HCT116 (cell line): ENCODE measurements at regions not wholly inside any gene's neighbourhood (a gene's known extent, or its start where the extent isn't known, plus 50 kb on each side); places are given as distances from the start of the nearest gene placed in this dataset.

Experiments
- ATAC-seq: fragments of 200-7000 bp; cut with Tn5 transposase; 2 replicates; pipeline ENCODE4 v1.9.1; 2020; ENCODE audit warnings: mild to moderate bottlenecking, moderate library complexity
- BruUV-seq: library from RNA; stranded (reverse); fragments of 400-500 nt; replicated peaks from 2 replicates; lab custom pipeline; 2021; lab: Mats Ljungman, UMichigan
- CTCF ChIA-PET: fragments of 300-600 bp; sonication (Branson Sonifier 250); formaldehyde crosslinking; loops from one replicate; lab custom pipeline; 2021; ENCODE audit warnings: antibody characterized with exemption; lab: Charles Lee
- POLR2A ChIA-PET: fragments of 300-600, 350-600 bp; sonication (Branson Sonifier 250); formaldehyde crosslinking; loops from one replicate; lab custom pipeline; 2021; ENCODE audit warnings: antibody characterized with exemption; lab: Charles Lee
- RAD21 ChIA-PET, 2 experiments: fragments of 300-600 bp; sonication (Branson Sonifier 250); formaldehyde crosslinking; loops; one replicate each; lab custom pipeline; 2023; ENCODE audit warnings: low total read pairs in 2 of 2; ENCODE audit not compliant: uncharacterized antibody in 2 of 2, unreplicated experiment in 2 of 2, low non-redundant PET in 1 of 2; lab: Charles Lee
- DNase-seq: peaks from one replicate; pipeline ENCODE4 v3.0.0-alpha.2; 2010; ENCODE audit warnings: low read depth, low spot score
- H2AFZ ChIP-seq: fragments of 200-600 bp; shearing (Covaris generic), sonication (generic); 2 replicates; pipeline ENCODE4 v1.6.1; 2017; ENCODE audit warnings: low read depth, mixed run types, mixed read lengths, antibody characterized with exemption, low read length; ENCODE audit not compliant: poor library complexity, severe bottlenecking
- H3K27ac ChIP-seq: 2 replicates; pipeline ENCODE4 v1.5.1; 2012; ENCODE audit warnings: low read depth, low read length
- H3K27me3 ChIP-seq: fragments of 200-600 bp; sonication (generic); 2 replicates; pipeline ENCODE4 v1.6.1; 2016; ENCODE audit warnings: mixed run types, low read length, mixed read lengths; ENCODE audit not compliant: insufficient read depth
- H3K36me3 ChIP-seq, 2 experiments: fragments of 200-500 bp in 1 of 2; fragments of 200-600 bp in 1 of 2; sonication (Bioruptor generic) in 1 of 2; sonication (generic) in 1 of 2; 2 replicates each; pipeline versions ENCODE4 v1.5.1 to v1.6.1; 2014 to 2016; ENCODE audit warnings: low read length in 2 of 2, inconsistent platforms in 1 of 2, mixed read lengths in 1 of 2, mixed run types in 1 of 2; ENCODE audit not compliant: insufficient read depth in 2 of 2, control insufficient read depth in 1 of 2
- H3K4me1 ChIP-seq, 2 experiments: fragments of 200-600 bp in 1 of 2; sonication (generic) in 1 of 2; 2 replicates each; pipeline versions ENCODE4 v1.5.1 to v1.6.1; 2012 to 2017; ENCODE audit warnings: low read length in 2 of 2, inconsistent platforms in 1 of 2, mild to moderate bottlenecking in 1 of 2, mixed read lengths in 1 of 2, mixed run types in 1 of 2, moderate library complexity in 1 of 2; ENCODE audit not compliant: insufficient read depth in 2 of 2, control insufficient read depth in 1 of 2
- H3K4me2 ChIP-seq: fragments of 200-600 bp; sonication (generic); 2 replicates; pipeline ENCODE4 v1.6.1; 2017; ENCODE audit warnings: mixed run types, low read length, mixed read lengths
- H3K4me3 ChIP-seq, 2 experiments: fragments of 200-600 bp in 1 of 2; sonication (generic) in 1 of 2; replicated peaks in 1 of 2; 2 replicates each; pipeline ENCODE4 v1.5.1; 2011 to 2016; ENCODE audit warnings: low read length in 2 of 2, control low read depth in 1 of 2, low read depth in 1 of 2, mild to moderate bottlenecking in 1 of 2, mixed read lengths in 1 of 2, mixed run types in 1 of 2
- H3K79me2 ChIP-seq: fragments of 200-600 bp; sonication (generic); 2 replicates; pipeline ENCODE4 v1.6.1; 2017; ENCODE audit warnings: mild to moderate bottlenecking, mixed run types, low read length, moderate library complexity, mixed read lengths; ENCODE audit not compliant: insufficient read depth
- H3K9ac ChIP-seq: fragments of 200-600 bp; sonication (generic); 2 replicates; pipeline ENCODE4 v1.6.1; 2016; ENCODE audit warnings: low read length, mixed read lengths
- H3K9me2 ChIP-seq: fragments of 200-600 bp; sonication (generic), shearing (Covaris generic); 2 replicates; pipeline ENCODE4 v1.6.1; 2017; ENCODE audit warnings: mixed run types, mild to moderate bottlenecking, moderate library complexity; ENCODE audit not compliant: insufficient read depth
- H3K9me3 ChIP-seq, 2 experiments: fragments of 200-500 bp in 1 of 2; fragments of 200-600 bp in 1 of 2; sonication (Bioruptor generic) in 1 of 2; sonication (generic) in 1 of 2; 2 replicates each; pipeline ENCODE4 v1.6.1; 2014 to 2017; ENCODE audit warnings: low read length in 2 of 2, mixed read lengths in 2 of 2, inconsistent platforms in 1 of 2, low read depth in 1 of 2, mild to moderate bottlenecking in 1 of 2, mixed run types in 1 of 2, moderate library complexity in 1 of 2; ENCODE audit not compliant: control insufficient read depth in 1 of 2, insufficient read depth in 1 of 2
- H4K20me1 ChIP-seq: fragments of 200-600 bp; sonication (generic), shearing (Covaris generic); 2 replicates; pipeline ENCODE4 v1.6.1; 2017; ENCODE audit warnings: mixed run types, mild to moderate bottlenecking, moderate library complexity; ENCODE audit not compliant: insufficient read depth
- ATF3 ChIP-seq: IDR thresholded peaks from 2 replicates; pipeline ENCODE4 v1.6.1; 2012
- CBX3 ChIP-seq: IDR thresholded peaks from 2 replicates; pipeline ENCODE4 v1.6.1; 2012; ENCODE audit warnings: low read depth
- CEBPB ChIP-seq: IDR thresholded peaks from 2 replicates; pipeline ENCODE4 v1.6.1; 2012; ENCODE audit warnings: low read depth
- CTCF ChIP-seq, 3 experiments: fragments of 200-600 bp in 1 of 3; sonication (generic) in 1 of 3; IDR thresholded peaks in 2 of 3; conservative IDR thresholded peaks in 1 of 3; 2 replicates each; pipeline ENCODE4 v1.5.1; 2012 to 2017; ENCODE audit warnings: low read depth in 2 of 3, low read length in 2 of 3, antibody characterized with exemption in 1 of 3, borderline replicate concordance in 1 of 3, control low read depth in 1 of 3, mild to moderate bottlenecking in 1 of 3, mixed read lengths in 1 of 3, mixed run types in 1 of 3, moderate library complexity in 1 of 3; ENCODE audit not compliant: insufficient read depth in 1 of 3
- EGR1 ChIP-seq: IDR thresholded peaks from 2 replicates; pipeline ENCODE4 v1.6.1; 2012; ENCODE audit warnings: low read depth
- ELF1 ChIP-seq: IDR thresholded peaks from 2 replicates; pipeline ENCODE4 v1.6.1; 2012; ENCODE audit warnings: low read depth, borderline replicate concordance
- EZH2 ChIP-seq: fragments of 200-600 bp; sonication (generic); IDR thresholded peaks from 2 replicates; pipeline ENCODE4 v1.6.1; 2017; ENCODE audit warnings: antibody characterized with exemption, mixed run types
- EZH2phosphoT487 ChIP-seq: fragments of 200-600 bp; IDR thresholded peaks from 2 replicates; pipeline ENCODE4 v1.6.1; 2018; ENCODE audit warnings: antibody characterized with exemption, borderline replicate concordance
- FOSL1 ChIP-seq: IDR thresholded peaks from 2 replicates; pipeline ENCODE4 v1.6.1; 2012; ENCODE audit warnings: low read depth
- JUND ChIP-seq: IDR thresholded peaks from 2 replicates; pipeline ENCODE4 v1.6.1; 2012
- MAX ChIP-seq: IDR thresholded peaks from 2 replicates; pipeline ENCODE4 v1.6.1; 2012
- POLR2A ChIP-seq: IDR thresholded peaks from 2 replicates; pipeline ENCODE4 v1.7.0; 2011; ENCODE audit warnings: borderline replicate concordance; ENCODE audit not compliant: insufficient read depth, insufficient read length; ENCODE audit errors: extremely low read depth
- SIN3A ChIP-seq: IDR thresholded peaks from 2 replicates; pipeline ENCODE4 v1.6.1; 2012; ENCODE audit warnings: low read depth
- SP1 ChIP-seq: IDR thresholded peaks from 2 replicates; pipeline ENCODE4 v1.6.1; 2012; ENCODE audit warnings: low read depth
- SRF ChIP-seq: IDR thresholded peaks from 2 replicates; pipeline ENCODE4 v1.6.1; 2012; ENCODE audit warnings: low read depth
- YY1 ChIP-seq: IDR thresholded peaks from 2 replicates; pipeline ENCODE4 v1.6.1; 2011; ENCODE audit warnings: low read length, low read depth, moderate library complexity, mild to moderate bottlenecking; ENCODE audit not compliant: insufficient replicate concordance; ENCODE audit errors: extremely low read depth
- ZBTB33 ChIP-seq: IDR thresholded peaks from 2 replicates; pipeline ENCODE4 v1.6.1; 2011; ENCODE audit warnings: mild to moderate bottlenecking, low read length, moderate library complexity; ENCODE audit not compliant: insufficient replicate concordance; ENCODE audit errors: extremely low read depth
- ZFX ChIP-seq: fragments of 450-650 bp; IDR thresholded peaks from 2 replicates; pipeline ENCODE4 v1.6.1; 2017
- ZNF274 ChIP-seq: fragments of 200-500 bp; sonication (Bioruptor generic); IDR thresholded peaks from 2 replicates; pipeline ENCODE4 v1.6.1; 2014; ENCODE audit warnings: mild to moderate bottlenecking, low read depth, low read length, inconsistent platforms
- intact Hi-C: fragments of 100-400 bp; cut with micrococcal nuclease; formaldehyde crosslinking; loops from 2 replicates; pipeline ENCODE4 v1.10.0; 2022
- TF ChIP-seq, protein P1 (sequence below): IDR thresholded peaks from 2 replicates; pipeline ENCODE4 v1.6.1; 2012; ENCODE audit warnings: low read depth

DNA sequence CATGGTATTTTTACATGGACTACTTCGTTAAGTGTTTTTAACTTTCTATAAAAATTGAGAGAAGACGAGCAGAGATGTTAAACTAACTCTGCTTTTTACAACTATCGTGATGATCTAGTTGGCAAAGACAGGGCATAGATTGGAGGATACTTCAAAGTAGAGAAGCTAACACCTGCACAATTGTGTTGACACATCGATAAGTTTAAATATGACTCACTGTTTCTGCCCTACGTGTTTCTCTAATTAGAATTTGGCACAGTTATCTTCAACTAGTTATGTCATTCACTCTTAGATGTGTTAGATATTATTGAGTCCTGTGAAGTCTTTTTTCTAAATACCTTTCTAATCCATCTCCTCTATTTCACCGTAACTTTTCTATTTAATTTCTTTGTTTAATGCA lies 68.5 kb upstream of the FERD3L start:
- H3K36me3 ChIP-seq, result no peaks in the 10 kb centered on the region
- no peak overlapping the region for H3K4me2 ChIP-seq
- ChIA-PET CTCF (no interaction called here), POLR2A (no interaction called here), RAD21 (no interaction called here)
- H3K9me3 ChIP-seq, result no peaks in the 10 kb centered on the region
- ATAC-seq (no peak), DNase-seq (no peak)
- intact Hi-C loops, result no loop called here
- no peaks in the 10 kb centered on the region for H4K20me1 ChIP-seq
- H3K27ac ChIP-seq, result no peak overlapping the region
- H3K9ac ChIP-seq, result no peak overlapping the region
- H3K27me3 ChIP-seq, result no peaks in the 10 kb centered on the region
- H3K4me3 ChIP-seq, result no peak overlapping the region
- TF ChIP-seq ATF3 (no peak), ZFX (no peak), CEBPB (no peak), MAX (no peak), YY1 (no peak), POLR2A (no peak), SP1 (no peak), SRF (no peak), ELF1 (no peak), SIN3A (no peak), EZH2 (no peak), ZNF274 (no peak), CTCF (IDR thresholded peaks at IDR 0.05 in 2 of 3, conservative IDR thresholded peaks at IDR 0.05 in 1 of 3; ENCODE audit: borderline replicate concordance in 1 of 3, insufficient read depth in 1 of 3, low read depth in 2 of 3, low read length in 2 of 3) (no peak), JUND (no peak), ZBTB33 (no peak), CBX3 (no peak), FOSL1 (no peak), EGR1 (no peak), EZH2phosphoT487 (no peak)
- TF ChIP-seq, protein P1, sequence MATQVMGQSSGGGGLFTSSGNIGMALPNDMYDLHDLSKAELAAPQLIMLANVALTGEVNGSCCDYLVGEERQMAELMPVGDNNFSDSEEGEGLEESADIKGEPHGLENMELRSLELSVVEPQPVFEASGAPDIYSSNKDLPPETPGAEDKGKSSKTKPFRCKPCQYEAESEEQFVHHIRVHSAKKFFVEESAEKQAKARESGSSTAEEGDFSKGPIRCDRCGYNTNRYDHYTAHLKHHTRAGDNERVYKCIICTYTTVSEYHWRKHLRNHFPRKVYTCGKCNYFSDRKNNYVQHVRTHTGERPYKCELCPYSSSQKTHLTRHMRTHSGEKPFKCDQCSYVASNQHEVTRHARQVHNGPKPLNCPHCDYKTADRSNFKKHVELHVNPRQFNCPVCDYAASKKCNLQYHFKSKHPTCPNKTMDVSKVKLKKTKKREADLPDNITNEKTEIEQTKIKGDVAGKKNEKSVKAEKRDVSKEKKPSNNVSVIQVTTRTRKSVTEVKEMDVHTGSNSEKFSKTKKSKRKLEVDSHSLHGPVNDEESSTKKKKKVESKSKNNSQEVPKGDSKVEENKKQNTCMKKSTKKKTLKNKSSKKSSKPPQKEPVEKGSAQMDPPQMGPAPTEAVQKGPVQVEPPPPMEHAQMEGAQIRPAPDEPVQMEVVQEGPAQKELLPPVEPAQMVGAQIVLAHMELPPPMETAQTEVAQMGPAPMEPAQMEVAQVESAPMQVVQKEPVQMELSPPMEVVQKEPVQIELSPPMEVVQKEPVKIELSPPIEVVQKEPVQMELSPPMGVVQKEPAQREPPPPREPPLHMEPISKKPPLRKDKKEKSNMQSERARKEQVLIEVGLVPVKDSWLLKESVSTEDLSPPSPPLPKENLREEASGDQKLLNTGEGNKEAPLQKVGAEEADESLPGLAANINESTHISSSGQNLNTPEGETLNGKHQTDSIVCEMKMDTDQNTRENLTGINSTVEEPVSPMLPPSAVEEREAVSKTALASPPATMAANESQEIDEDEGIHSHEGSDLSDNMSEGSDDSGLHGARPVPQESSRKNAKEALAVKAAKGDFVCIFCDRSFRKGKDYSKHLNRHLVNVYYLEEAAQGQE, result no peak
- no peaks in the 10 kb centered on the region for H3K9me2 ChIP-seq
- no TSS peak for BruUV-seq
- no peaks in the 10 kb centered on the region for H3K4me1 ChIP-seq
- no peaks in the 10 kb centered on the region for H3K79me2 ChIP-seq
- H2AFZ ChIP-seq, result no peak overlapping the region
